ENCODE measurements at regions not wholly inside any gene's neighbourhood (a gene's known extent, or its start where the extent isn't known, plus 50 kb on each side); places are given as distances from the start of the nearest gene placed in this dataset.

DNA sequence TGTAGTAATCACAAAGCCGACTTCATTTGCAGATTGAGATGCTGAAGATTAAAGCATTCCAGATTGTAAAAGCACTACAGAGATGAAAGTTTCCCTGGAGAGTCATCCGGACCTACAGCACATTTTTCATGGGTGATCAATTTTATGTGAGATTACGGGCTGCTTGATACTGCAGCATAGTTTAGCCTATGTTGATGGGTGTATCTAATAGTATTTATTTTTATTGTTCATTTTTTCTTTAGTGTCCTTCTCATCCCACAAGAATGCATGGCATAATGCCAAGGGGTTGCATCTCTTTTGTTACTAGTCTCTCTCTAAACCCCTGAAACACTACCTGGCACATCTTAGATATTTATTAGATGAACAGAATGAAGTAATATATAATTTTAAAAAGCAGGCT lies 240.4 kb downstream of the MBD2 start:
- Histone ChIP-seq H3K18ac (ENCODE audit: low read depth, low read length) (no peak overlapping the region), H3K9ac (ENCODE audit: low read depth, low read length) (no peak overlapping the region), H4K8ac (ENCODE audit: low read depth in 2 of 2, low read length in 2 of 2) (no peak overlapping the region), H3K4me1 (ENCODE audit: control insufficient read depth, insufficient read depth, low read length) (no peaks in the 10 kb centered on the region), H3K79me1 (ENCODE audit: low read depth in 1 of 2, low read length in 2 of 2) (no peaks in the 10 kb centered on the region), H2BK5ac (ENCODE audit: low read depth, low read length, poor library complexity, severe bottlenecking) (no peak overlapping the region), H3K56ac (ENCODE audit: extremely low read depth, insufficient read depth, low read length) (no peak overlapping the region), H3K4me2 (ENCODE audit: low read depth, low read length) (no peak overlapping the region), H3K9me3 (ENCODE audit: control insufficient read depth, insufficient read depth, low read length) (peaks cover 7% of the 10 kb centered on the region), H4K91ac (ENCODE audit: insufficient read depth, low read depth, low read length) (no peak overlapping the region), H3K36me3 (ENCODE audit: control insufficient read depth, insufficient read depth, low read length) (no peaks in the 10 kb centered on the region), H2AK9ac (replicated peaks; ENCODE audit: low read depth, low read length, poor library complexity) (no peak overlapping the region), H2AK5ac (ENCODE audit: low read depth, low read length) (no peak overlapping the region), H2BK120ac (ENCODE audit: low read depth, low read length) (no peak overlapping the region), H3K27me3 (ENCODE audit: control insufficient read depth, insufficient read depth, low read length) (no peaks in the 10 kb centered on the region), H3K4ac (ENCODE audit: low read depth, low read length) (no peak overlapping the region), H3K23ac (ENCODE audit: low read depth, low read length) (no peak overlapping the region), H3K14ac (replicated peaks; ENCODE audit: low read depth, low read length) (no peak overlapping the region), H2AFZ (replicated peaks; ENCODE audit: low read length, poor library complexity) (no peak overlapping the region), H3K9me1 (ENCODE audit: insufficient read depth, low read length) (no peaks in the 10 kb centered on the region), H4K5ac (ENCODE audit: low read depth, low read length) (no peak overlapping the region), H3K4me3 (ENCODE audit: insufficient read depth, low read depth, low read length) (no peak overlapping the region), H2BK15ac (ENCODE audit: low read depth, low read length) (no peak overlapping the region), H2BK20ac (ENCODE audit: low read depth, low read length) (no peak overlapping the region), H3K27ac (ENCODE audit: insufficient read depth, low read length) (no peak overlapping the region), H4K20me1 (ENCODE audit: insufficient read depth, low read length) (no peaks in the 10 kb centered on the region)
- ATAC-seq (ENCODE audit: low read depth) (no peak), DNase-seq (no peak)
- no TSS peak for BruUV-seq (replicated peaks)
- CTCF ChIA-PET = no interaction called here
- intact Hi-C loops (cut with micrococcal nuclease) (no loop called here), in situ Hi-C loops (cut with MboI; ENCODE audit: low sequenced_read_pairs) (no loop called here), dilution Hi-C loops (cut with HindIII; ENCODE audit: low sequenced_read_pairs, unreplicated experiment) (no loop called here)
- WGBS, 2 experiments (ENCODE audit: extremely low coverage in 2 of 2, insufficient read length in 1 of 2) = no CpG with 5 or more reads among the region's 3 CpGs
- POLR2A ChIA-PET (ENCODE audit: unreplicated experiment) = no interaction called here
- TF ChIP-seq, protein P1, sequence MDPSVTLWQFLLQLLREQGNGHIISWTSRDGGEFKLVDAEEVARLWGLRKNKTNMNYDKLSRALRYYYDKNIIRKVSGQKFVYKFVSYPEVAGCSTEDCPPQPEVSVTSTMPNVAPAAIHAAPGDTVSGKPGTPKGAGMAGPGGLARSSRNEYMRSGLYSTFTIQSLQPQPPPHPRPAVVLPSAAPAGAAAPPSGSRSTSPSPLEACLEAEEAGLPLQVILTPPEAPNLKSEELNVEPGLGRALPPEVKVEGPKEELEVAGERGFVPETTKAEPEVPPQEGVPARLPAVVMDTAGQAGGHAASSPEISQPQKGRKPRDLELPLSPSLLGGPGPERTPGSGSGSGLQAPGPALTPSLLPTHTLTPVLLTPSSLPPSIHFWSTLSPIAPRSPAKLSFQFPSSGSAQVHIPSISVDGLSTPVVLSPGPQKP (IDR thresholded peaks at IDR 0.05; ENCODE audit: borderline replicate concordance, low read depth, low read length) = no peak
- no peak for TF ChIP-seq RAD21 (IDR thresholded peaks at IDR 0.05; ENCODE audit: low read length)
- TF ChIP-seq SMC3 (IDR thresholded peaks at IDR 0.05; ENCODE audit: low read depth, low read length) = no peak
- no peak for TF ChIP-seq CEBPB (IDR thresholded peaks at IDR 0.05; ENCODE audit: low read depth, low read length)
- no peak for TF ChIP-seq MAZ (IDR thresholded peaks at IDR 0.05; ENCODE audit: borderline replicate concordance, low read depth, low read length)
- no peak for TF ChIP-seq RCOR1 (IDR thresholded peaks at IDR 0.05; ENCODE audit: insufficient replicate concordance, low read length)
- TF ChIP-seq, protein P2, sequence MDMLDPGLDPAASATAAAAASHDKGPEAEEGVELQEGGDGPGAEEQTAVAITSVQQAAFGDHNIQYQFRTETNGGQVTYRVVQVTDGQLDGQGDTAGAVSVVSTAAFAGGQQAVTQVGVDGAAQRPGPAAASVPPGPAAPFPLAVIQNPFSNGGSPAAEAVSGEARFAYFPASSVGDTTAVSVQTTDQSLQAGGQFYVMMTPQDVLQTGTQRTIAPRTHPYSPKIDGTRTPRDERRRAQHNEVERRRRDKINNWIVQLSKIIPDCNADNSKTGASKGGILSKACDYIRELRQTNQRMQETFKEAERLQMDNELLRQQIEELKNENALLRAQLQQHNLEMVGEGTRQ (IDR thresholded peaks at IDR 0.05; ENCODE audit: low read depth, low read length) = no peak
- TF ChIP-seq POLR2A (IDR thresholded peaks at IDR 0.05; ENCODE audit: low read depth, low read length) = no peak
- TF ChIP-seq MAFK (IDR thresholded peaks at IDR 0.05; ENCODE audit: low read depth, low read length) = no peak
- TF ChIP-seq NFE2L2 (IDR thresholded peaks at IDR 0.05; ENCODE audit: low read depth, low read length) = no peak
- TF ChIP-seq, protein P3, sequence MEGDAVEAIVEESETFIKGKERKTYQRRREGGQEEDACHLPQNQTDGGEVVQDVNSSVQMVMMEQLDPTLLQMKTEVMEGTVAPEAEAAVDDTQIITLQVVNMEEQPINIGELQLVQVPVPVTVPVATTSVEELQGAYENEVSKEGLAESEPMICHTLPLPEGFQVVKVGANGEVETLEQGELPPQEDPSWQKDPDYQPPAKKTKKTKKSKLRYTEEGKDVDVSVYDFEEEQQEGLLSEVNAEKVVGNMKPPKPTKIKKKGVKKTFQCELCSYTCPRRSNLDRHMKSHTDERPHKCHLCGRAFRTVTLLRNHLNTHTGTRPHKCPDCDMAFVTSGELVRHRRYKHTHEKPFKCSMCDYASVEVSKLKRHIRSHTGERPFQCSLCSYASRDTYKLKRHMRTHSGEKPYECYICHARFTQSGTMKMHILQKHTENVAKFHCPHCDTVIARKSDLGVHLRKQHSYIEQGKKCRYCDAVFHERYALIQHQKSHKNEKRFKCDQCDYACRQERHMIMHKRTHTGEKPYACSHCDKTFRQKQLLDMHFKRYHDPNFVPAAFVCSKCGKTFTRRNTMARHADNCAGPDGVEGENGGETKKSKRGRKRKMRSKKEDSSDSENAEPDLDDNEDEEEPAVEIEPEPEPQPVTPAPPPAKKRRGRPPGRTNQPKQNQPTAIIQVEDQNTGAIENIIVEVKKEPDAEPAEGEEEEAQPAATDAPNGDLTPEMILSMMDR (conservative IDR thresholded peaks at IDR 0.05; ENCODE audit: low read depth, low read length) = no peak
- TF ChIP-seq FOS (IDR thresholded peaks at IDR 0.05; ENCODE audit: low read depth, low read length) = no peak
- TF ChIP-seq CHD1 (IDR thresholded peaks at IDR 0.05; ENCODE audit: low read depth, low read length) = no peak
- TF ChIP-seq BHLHE40 (IDR thresholded peaks at IDR 0.05; ENCODE audit: low read depth, low read length) = no peak
- no peak for TF ChIP-seq MXI1 (IDR thresholded peaks at IDR 0.05; ENCODE audit: borderline replicate concordance, low read depth, low read length)
- TF ChIP-seq RFX5 (IDR thresholded peaks at IDR 0.05; ENCODE audit: low read depth, low read length) = no peak

Data from IMR-90 (cell line).